Right lung (tissue), 2 donors: ENCODE measurements at regions not wholly inside any gene's neighbourhood (a gene's known extent, or its start where the extent isn't known, plus 50 kb on each side); places are given as distances from the start of the nearest gene placed in this dataset.
"Not testable (repeated sequence)": the region's sequence is repeated elsewhere in the genome, so short reads cannot be mapped to it uniquely, and the experiment has no call there.

Experiments
- DNase-seq, 2 donors: peaks; one replicate each; pipeline ENCODE4 v3.0.0-alpha.2; 2013

DNA sequence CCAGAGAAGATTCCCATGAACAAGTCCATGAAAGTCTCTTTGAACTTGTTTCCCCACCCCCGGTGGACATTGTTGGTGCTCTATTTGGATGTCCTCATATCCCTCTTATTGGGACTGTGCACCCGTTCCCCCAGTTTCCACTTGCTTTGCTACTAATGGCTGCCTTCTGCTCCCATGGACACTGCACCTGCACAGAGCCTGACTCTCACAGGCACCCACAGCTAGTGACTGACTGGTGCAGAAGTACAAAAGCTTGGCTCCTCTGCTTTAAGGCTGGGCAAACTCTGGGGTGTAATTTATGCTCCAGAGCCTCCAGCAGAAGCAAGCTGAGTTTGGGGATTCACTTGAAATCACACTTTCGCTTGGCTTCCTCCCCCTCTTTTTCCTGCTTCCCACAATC lies 239.9 kb upstream of the BTBD3 start:
- no peak for DNase-seq

DNA sequence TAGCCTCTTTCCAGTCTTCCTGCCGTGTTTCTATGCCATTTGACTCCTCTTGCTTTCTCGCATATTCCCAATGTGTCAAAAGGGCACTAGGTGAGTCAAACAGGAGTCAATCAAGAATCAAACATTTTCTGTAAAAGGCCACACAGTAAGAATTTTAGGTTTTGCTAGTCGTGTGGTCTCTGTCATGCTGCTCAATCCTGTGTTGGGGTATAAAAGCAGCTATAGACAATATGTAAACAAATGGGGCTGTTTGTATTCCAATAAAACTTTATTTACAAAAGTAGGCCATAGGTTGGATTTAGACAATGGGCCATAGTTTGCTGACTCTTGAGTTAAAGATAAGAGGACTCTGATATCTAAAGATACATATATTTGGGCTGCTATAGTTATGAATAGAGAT lies 235.4 kb upstream of the BTBD3 start:
- no peak for DNase-seq

DNA sequence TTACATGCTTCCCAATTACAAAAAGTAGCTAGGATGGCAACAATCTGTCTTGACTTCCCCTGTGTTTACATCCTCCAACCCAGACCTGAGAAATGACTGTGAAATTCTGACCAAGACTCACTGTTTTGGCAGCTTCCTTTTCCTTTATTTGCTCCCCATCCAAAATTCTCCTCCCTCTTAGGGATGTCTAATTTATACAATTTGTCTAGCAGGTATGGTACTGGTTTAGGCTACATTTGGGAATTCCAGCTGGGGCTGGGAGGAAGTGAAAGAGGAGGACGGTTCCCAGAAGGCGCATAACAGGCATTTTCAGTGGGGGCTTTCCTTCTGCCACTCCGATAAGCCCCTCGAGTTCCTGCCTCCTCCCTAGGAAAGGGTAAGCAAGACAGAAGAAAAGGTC lies 231.5 kb upstream of the BTBD3 start:
- no peak for DNase-seq

DNA sequence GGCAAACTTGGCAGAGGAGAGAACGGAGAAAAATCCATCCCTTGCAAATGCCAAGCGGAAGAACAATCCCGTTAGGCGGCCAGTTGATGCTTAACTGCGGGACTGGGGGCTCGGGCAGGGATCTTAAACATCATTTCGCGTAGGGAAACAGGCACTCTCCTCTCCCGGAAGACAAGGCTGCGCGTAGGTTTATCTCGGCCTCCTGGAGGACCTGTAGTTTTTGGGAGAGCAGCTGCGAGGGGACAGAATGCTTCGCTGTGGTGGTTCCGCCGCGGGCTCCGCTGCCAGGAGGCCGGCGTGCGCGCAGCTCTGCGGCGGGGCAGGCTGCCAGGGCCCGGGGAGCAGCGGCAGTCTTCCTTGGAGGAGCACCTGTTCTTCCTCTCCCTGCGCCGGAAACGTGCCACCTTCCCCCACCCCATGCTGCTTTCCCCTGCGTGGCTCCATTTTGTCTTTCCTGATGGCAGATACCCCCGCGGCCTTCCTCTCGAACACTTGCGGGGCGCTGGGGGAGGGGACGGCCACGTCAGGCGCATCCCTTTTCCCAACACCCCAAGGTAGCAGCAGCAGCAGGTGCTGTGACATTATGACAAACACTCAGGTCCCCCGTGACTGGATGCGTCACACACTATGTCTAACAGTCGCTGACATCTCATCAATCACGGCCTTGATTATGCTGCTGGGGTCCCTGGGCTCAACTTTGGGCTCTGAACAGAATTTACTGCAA lies 230.7 kb upstream of the BTBD3 start:
- peak; percentile 16 to 21 for DNase-seq

DNA sequence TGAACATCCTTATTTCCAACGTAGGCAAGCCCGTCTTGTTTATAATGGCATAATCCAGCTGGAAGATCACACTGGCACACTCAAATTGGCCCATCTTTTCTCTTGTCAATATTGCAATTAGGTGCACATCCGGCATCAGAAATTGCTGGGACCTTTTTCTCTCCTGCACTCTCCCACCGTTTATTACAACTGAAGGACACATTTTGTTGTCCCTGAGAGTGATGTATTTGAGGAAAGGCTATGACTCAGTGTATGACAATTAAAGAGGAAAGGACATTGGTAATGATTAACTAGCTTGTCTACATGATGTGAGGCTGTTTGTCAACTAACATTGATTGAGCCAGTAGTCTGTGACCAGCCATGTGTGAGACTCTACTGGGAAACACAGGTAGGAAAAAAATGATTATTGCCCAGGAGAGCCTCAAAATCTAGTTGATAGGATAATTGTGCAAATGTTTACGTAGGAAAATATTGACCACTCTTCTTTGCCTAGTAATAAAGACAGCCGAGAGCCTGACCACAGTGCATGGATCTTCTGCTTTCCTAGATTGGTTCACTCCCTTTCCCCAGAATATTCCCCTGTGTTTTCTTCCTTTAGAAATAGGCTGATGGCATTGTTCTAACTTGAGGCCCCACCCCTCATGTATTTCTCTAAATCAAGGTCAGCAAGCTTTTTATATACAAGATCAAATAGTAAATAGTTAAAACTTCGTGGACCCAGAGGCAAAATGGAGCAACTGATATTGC lies 230.0 kb upstream of the BTBD3 start:
- no peak for DNase-seq

DNA sequence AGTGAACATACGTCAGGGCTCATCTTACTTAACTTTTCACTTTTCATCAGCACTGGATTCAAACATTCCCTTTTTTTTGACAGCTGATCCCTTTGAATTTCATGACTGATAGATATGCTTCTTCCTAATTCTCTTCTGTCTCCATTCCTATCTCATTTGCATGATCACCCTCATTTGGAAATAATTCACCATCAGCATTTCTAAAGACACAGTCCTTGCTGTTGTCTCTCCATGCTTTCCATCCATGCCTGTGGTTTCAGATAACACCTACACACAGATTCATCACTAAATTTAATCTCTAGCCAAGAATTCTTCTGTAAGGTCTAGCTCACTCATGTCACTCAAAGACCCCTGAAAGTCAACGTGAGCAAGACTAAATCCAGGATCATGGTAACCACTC lies 228.4 kb upstream of the BTBD3 start:
- DNase-seq = no peak

DNA sequence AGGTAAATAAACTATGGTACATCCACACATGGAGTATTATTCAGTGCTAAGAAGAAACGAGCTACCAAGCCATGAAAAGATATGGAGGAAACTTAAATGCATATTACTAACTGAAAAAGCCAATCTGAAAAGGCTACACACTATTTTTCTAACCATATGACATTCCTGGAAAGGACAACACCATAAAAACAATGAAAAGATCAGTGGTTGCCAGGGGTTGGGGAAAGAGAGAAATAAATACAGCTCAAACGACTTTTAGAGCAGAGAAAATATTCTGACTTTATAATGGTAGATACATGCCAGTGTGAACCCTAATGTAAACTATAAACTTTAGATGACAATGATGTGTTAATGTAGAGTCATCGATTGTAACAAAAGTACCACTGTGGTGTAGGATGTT lies 225.9 kb upstream of the BTBD3 start:
- no peak for DNase-seq

DNA sequence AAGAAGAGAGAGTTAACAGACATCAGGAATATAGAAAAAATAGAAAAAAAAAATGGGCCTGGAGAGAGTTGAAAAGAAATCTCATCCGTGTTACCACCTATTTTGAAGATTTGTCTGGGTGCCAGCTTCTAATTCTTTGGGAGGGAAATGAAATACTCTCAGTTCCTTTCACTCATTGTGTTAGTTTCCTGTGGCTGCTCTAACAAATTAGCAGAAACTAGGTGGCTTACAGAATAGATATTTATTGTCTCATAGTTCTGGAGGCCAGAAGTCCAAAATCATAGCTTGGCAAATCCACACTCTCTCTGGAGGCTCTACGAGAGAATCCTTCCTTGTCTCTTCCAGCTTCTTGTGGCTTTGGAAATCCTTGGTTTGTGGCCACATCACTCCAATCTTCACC lies 225.1 kb upstream of the BTBD3 start:
- no peak for DNase-seq

DNA sequence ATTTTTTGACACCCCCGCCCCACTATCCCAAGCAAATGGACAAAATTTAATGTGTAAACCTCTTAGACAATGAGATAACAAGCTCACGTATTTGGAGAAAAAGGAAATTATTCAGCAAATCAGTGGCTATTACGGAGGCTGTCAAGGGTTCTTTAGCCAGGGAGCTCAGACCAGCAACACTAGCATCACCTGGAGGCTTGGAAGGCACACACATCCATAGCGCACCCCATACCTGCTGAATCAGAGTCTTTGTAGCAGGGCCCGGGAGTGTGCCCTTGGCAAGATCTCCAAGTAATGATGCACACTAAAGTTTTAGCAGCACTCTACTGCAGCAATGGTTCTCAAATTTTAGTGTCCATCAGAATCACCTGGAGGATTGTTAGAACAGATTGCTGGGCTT lies 223.2 kb upstream of the BTBD3 start:
- DNase-seq = no peak

DNA sequence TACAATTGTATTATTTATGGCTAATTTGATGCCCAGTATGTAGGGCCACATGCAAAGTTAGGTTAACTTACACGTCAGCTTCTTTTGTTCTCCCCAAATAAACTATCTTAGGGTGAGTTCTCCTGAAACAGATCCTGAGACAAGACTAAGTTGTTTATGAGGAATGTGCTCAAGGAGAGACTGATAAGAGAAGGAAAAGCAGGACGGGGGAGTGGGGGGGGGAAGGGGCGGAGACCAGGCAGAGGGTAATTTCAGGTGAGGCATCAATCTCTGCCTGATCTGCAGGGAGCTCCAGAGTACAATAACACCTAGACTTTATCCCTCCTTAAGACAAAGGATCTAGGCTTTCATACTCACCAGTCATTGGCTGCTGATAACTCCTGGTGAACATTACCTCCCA lies 220.6 kb upstream of the BTBD3 start:
- DNase-seq = no peak

DNA sequence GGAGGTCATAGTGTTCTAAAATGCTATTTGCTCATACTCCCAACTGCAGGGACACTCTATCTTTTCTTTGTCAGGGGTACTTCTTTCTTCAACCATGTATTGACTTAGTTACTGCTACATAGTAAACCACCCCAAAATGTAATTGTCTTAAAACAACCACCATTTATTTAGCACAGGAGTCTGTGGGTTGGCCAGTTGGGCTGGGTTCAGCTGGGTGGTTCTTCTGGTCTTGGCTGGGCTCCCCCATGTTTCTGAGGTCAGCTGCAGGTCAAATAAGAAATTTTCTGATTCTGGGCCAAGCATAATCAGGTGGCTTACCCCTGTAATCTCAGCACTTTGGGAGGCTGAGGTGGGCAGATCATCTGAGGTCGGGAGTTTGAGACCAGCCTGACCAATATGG lies 220.0 kb upstream of the BTBD3 start:
- no peak for DNase-seq

DNA sequence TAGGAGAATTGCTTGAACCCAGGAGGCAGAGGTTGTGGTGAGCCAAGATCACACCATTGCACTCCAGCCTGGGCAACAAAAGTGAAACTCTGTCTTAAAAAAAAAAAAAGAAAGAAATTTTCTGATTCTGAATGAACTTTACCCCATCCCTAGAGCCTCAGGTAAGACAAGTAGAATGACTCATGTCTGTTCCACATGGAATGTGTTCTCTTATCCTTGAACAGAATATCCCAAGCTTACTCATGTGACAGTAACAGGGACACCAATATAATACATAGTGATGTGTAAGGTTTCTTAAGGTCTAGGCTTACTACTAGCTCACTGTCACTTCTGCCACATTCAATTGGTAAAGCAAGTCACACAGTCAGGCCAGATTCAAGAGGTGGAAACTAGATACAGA lies 219.6 kb upstream of the BTBD3 start:
- no peak for DNase-seq

DNA sequence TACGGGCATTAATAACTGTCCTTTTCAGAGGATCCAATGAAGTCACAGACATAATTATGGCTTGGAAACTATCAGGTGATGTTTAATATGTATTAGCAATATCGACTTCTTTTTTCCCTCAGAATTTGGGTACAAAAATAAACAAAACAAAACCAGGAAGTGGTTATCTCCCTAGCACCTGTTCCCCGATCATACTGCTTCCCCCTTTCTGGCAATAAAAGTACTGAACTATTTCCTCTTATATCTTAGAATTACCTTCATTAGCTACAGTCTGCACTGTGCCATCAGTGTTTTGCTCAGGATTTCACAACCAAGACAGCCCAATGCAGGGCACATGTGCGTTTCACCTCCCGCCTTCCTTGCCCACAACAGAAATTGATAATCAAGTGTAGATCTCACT lies 216.9 kb upstream of the BTBD3 start:
- no peak for DNase-seq

DNA sequence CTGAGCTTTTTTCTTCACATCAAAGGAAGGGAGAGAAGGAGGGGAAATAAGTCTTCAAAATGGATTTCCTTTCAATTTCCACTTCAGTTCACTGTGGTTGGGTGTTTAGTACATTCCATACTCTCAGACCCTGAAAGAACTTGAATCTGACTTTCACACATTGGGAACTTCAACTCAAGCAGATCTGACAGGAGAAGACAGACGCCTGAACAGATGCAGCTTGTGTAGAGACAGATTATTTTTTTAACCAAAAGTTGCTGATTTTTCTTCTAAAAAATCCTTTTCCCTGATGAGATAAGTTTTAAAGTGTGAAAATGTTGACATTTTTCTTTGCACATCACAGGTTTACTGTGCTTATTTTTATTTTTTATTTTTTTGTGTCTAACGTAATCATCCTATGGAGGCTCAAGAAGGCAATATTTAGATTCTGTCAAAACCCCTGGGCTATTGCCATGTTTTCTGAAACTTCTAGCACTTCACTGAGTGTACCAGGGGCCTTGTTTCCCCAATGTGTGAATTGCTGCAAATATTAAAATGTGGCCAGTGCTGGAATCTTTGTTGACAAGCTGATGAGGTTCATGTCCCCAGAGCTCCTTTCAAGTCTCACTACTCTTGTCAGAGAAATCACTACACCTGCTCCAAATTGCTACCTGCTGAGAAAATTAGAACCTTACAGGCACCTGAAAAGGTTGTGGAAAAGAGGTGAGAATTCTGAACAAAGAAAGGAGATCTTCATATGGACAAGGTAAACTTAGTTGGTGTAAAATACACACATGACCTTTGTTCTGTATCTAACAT lies 214.8 kb upstream of the BTBD3 start:
- DNase-seq = no peak

DNA sequence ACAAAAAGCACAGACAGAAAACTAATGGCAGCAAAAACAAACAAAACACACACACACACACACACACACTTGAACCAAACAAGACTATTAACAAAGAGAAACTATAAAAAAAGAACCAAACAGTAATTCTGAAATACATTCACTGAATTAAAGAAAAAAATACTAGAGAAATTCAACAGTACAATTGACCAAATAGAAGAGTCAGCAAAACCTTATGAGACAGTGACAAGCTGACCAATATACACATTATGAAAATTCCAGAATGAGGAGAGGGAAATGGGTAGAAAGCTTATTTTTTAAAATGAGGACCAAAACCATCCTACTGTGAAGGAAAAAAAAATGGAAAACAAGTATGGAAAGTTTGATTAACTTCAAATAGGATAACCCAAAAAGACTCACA lies 212.2 kb upstream of the BTBD3 start:
- DNase-seq = no peak

DNA sequence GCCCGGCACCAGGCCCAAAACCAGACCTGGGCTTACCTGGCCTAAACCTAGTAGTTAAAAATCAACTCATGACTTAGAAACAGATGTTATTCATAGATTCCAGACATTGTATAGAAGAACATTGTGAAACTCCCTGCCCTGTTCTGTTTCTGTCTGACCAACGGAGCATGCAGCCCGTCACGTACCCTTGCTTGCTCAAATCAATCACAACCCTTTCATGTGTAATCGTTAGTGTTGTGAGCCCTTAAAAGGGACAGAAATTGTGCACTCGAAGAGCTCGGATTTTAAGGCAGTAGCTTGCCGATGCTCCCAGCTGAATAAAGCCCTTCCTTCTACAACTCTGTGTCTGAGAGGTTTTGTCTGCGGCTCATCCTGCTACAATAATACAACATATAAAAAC lies 209.5 kb upstream of the BTBD3 start:
- not testable (repeated sequence) for DNase-seq

DNA sequence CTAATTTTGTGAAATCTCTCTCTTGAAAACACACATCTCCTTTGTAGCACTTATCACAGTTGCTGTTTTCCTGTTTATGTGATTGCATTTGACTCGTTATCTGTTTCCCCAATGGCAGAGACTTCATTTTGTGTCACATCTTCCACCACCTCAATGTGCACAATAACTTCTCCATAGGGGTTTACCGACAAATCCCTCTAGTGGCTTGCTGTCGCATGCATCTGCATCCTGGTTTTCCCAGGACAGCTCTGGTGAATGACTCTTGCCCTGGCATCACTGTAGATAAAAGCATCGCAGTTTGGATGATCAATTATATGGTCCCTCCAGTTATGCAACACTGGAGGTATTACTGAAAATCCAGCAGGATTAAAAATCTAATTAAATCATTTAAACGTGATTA lies 206.5 kb upstream of the BTBD3 start:
- DNase-seq = no peak

DNA sequence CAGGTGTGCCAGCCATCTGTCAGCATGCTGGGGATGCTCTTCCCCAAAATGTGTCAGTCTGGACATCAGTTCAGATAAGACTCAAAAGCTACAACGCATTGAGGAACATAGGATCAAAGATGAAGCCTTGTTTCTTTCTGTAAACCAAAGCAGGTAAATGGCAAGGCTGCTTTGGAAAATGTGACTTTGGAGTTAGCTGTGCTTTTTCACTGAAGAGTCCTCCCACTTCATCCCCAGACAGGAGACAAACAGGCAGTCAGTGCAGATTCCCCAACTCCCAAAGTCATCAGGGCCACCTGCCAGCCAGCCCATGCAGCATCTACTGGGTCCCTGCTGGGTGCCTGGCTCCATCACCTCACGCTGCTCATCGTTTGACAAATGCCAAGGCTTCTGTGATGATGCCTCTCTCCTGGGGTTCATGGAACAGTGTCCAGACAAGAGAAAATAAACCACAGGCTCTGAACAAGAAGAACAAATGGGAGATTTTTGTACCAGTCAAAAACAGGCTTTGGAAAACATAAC lies 205.0 kb upstream of the BTBD3 start:
- no peak for DNase-seq

DNA sequence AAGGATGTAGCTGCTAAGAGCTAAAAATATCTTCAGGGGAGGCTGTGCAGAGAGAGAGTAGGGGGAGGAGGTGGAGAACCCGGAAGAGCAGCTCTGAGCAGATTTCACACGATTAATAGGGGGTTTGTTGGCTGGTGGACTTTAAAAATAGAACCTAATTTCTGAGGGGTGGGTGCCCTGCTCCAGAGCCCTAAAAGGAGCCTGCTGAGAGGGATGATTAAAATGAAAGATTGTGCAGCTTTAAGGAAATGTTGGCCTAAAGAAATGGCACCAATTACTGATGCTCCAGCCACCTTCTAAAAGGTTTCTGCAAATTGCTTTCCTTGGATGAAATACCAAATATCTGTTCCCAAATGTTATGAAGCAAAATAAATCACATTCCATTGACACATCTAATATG lies 202.8 kb upstream of the BTBD3 start:
- DNase-seq = no peak

DNA sequence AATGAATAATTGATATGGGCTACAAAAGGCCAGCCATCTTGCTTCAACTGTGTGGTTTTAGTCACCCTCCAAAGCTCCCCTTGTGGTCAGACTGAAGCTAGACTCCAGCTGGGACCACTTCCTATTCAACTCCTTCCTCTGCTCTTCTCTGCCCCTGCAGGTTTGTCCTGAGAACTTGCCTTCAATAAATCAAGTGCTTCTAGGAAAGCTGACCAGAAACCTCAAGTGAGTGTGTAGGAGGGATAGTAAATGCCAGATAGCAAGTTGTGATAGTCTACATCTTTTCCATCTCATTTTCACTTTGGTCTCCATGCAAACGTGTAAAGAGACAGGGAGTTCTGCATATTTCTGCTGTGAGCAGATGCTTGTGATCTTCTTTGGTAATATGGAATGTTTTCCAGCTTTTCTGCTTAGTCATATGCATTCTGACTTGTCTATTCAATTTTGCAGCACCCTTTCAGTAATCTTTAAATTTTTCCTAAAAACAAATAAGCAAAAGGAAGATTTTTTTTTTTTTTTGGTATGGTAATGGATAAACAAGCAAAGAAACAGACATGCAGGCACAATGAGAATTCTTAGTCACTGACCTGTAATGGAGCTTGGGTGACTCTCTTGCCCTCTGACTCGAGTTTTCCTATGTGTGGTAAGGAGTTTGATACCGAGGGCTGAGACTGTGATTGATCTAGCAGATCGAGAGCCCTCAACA lies 201.3 kb upstream of the BTBD3 start:
- DNase-seq = no peak

DNA sequence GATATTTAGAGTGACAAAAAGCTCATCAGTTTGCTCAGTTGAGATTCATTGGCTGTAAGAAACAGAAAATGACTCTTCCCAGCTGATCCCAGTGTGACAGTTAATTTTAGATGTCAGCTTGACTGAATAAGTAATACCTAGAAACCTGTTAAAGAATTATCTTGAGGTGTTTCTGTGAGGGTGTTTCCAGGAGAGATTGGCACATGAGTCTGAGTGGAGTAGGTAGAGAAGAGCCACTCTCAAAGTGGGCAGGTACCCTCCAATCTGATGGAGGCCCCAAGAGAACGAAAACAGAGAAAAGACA lies 200.8 kb upstream of the BTBD3 start:
- no peak for DNase-seq

DNA sequence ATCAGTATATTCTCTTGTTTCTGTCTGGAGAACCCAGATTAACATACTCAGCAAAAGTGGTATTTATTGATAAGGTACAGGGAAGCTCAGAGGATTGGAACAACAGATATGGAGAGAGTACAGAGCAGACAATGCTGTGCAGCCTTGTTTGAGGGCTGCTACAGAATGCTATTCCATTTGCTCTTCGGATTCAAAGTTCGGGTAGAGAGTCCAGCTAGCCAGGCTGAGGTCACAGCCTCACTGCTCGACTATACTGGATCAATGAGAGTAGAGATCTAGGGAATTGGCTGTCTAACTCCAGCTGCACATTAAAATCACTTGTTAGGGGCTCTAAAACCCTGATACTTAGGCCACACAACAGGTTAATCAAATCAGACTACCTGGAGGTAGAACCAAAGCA lies 200.1 kb upstream of the BTBD3 start:
- DNase-seq = no peak
